ENCODE measurements at regions not wholly inside any gene's neighbourhood (a gene's known extent, or its start where the extent isn't known, plus 50 kb on each side); places are given as distances from the start of the nearest gene placed in this dataset.
A peak's percentile ranks its signal among the peaks of the same experiment; 100 is the strongest.

- no peak for DNase-seq (ENCODE audit: low read depth in 2 of 3, low spot score in 2 of 3)
These were observed 73.1 kb downstream of the IRF8 start for GRCh38 chr16:85971902-85972638.

- DNase-seq (ENCODE audit: low read depth in 2 of 3, low spot score in 2 of 3): no peak
These were observed 75.7 kb downstream of the IRF8 start for GRCh38 chr16:85974428-85975375.

GRCh38 chr16:85975451-85975981 lies 76.6 kb downstream of the IRF8 start:
- DNase-seq (ENCODE audit: low read depth in 2 of 3, low spot score in 2 of 3): no peak

GRCh38 chr16:85978291-85978775 lies 79.4 kb downstream of the IRF8 start:
- no peak for DNase-seq (ENCODE audit: low read depth in 2 of 3, low spot score in 2 of 3)

GRCh38 chr16:85978976-85979375 lies 80.0 kb downstream of the IRF8 start:
- no peak for DNase-seq (ENCODE audit: low read depth in 2 of 3, low spot score in 2 of 3)

GRCh38 chr16:85979605-85980004 lies 80.6 kb downstream of the IRF8 start:
- no peak for DNase-seq (ENCODE audit: low read depth in 2 of 3, low spot score in 2 of 3)

GRCh38 chr16:85980686-85981085 lies 81.7 kb downstream of the IRF8 start:
- DNase-seq (ENCODE audit: low read depth in 2 of 3, low spot score in 2 of 3): no peak

- DNase-seq (ENCODE audit: low read depth in 2 of 3, low spot score in 2 of 3): no peak
These were observed 83.0 kb downstream of the IRF8 start for GRCh38 chr16:85981826-85982562.

GRCh38 chr16:85982563-85982939 lies 83.6 kb downstream of the IRF8 start:
- no peak for DNase-seq (ENCODE audit: low read depth in 2 of 3, low spot score in 2 of 3)

- DNase-seq (ENCODE audit: low read depth in 2 of 3, low spot score in 2 of 3): no peak
These were observed 84.1 kb downstream of the IRF8 start for GRCh38 chr16:85983064-85983463.

- no peak for DNase-seq (ENCODE audit: low read depth in 2 of 3, low spot score in 2 of 3)
These were observed 84.8 kb downstream of the IRF8 start for GRCh38 chr16:85983606-85984230.

GRCh38 chr16:85984231-85984880 lies 85.4 kb downstream of the IRF8 start:
- no peak for DNase-seq (ENCODE audit: low read depth in 2 of 3, low spot score in 2 of 3)

GRCh38 chr16:85984947-85985451 lies 86.0 kb downstream of the IRF8 start:
- DNase-seq (ENCODE audit: low read depth in 2 of 3, low spot score in 2 of 3): no peak

GRCh38 chr16:85986931-85987749 lies 88.2 kb downstream of the IRF8 start:
- DNase-seq (ENCODE audit: low read depth in 2 of 3, low spot score in 2 of 3): peak in 2 of 3 experiments; percentile 39 to 54

GRCh38 chr16:85987750-85988078 lies 88.8 kb downstream of the IRF8 start:
- DNase-seq (ENCODE audit: low read depth in 2 of 3, low spot score in 2 of 3): no peak

GRCh38 chr16:85988306-85988705 lies 89.3 kb downstream of the IRF8 start:
- DNase-seq (ENCODE audit: low read depth in 2 of 3, low spot score in 2 of 3): no peak

GRCh38 chr16:85988723-85989313 lies 89.9 kb downstream of the IRF8 start:
- peak in 1 of 3 experiments; percentile 43 for DNase-seq (ENCODE audit: low read depth in 2 of 3, low spot score in 2 of 3)

GRCh38 chr16:85989376-85989775 lies 90.4 kb downstream of the IRF8 start:
- no peak for DNase-seq (ENCODE audit: low read depth in 2 of 3, low spot score in 2 of 3)

Measured in activated CD8-positive, alpha-beta memory T cell treated with anti-CD3 and anti-CD28 coated beads for 48 hours (primary cell).